MM.1S (cell line): ENCODE measurements at regions not wholly inside any gene's neighbourhood (a gene's known extent, or its start where the extent isn't known, plus 50 kb on each side); places are given as distances from the start of the nearest gene placed in this dataset.

Source experiments
- EZH2phosphoT487 ChIP-seq: fragments of 300-600 bp; sonication (generic); IDR thresholded peaks from 2 replicates; pipeline ENCODE4 v1.6.1; 2018; ENCODE audit warnings: antibody characterized with exemption, low read length
- TF ChIP-seq, protein P1 (sequence below): fragments of 300-600 bp; sonication (generic); IDR thresholded peaks from 2 replicates; pipeline ENCODE4 v1.5.1; 2016; ENCODE audit warnings: antibody characterized with exemption, low read length, mixed read lengths

GRCh38 chr4:154025110-154025509 lies 236.2 kb upstream of the SFRP2 start:
- TF ChIP-seq, protein P1, sequence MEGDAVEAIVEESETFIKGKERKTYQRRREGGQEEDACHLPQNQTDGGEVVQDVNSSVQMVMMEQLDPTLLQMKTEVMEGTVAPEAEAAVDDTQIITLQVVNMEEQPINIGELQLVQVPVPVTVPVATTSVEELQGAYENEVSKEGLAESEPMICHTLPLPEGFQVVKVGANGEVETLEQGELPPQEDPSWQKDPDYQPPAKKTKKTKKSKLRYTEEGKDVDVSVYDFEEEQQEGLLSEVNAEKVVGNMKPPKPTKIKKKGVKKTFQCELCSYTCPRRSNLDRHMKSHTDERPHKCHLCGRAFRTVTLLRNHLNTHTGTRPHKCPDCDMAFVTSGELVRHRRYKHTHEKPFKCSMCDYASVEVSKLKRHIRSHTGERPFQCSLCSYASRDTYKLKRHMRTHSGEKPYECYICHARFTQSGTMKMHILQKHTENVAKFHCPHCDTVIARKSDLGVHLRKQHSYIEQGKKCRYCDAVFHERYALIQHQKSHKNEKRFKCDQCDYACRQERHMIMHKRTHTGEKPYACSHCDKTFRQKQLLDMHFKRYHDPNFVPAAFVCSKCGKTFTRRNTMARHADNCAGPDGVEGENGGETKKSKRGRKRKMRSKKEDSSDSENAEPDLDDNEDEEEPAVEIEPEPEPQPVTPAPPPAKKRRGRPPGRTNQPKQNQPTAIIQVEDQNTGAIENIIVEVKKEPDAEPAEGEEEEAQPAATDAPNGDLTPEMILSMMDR: no peak
- TF ChIP-seq EZH2phosphoT487: no peak
